IPS DF 19.7 (cell line): ENCODE measurements at regions not wholly inside any gene's neighbourhood (a gene's known extent, or its start where the extent isn't known, plus 50 kb on each side); places are given as distances from the start of the nearest gene placed in this dataset.
"Not testable (repeated sequence)": the region's sequence is repeated elsewhere in the genome, so short reads cannot be mapped to it uniquely, and the experiment has no call there.

ENCODE experiments used
- DNase-seq: peaks from one replicate; pipeline ENCODE4 v3.0.0-alpha.2; 2013; ENCODE audit warnings: low read depth, low spot score

DNA sequence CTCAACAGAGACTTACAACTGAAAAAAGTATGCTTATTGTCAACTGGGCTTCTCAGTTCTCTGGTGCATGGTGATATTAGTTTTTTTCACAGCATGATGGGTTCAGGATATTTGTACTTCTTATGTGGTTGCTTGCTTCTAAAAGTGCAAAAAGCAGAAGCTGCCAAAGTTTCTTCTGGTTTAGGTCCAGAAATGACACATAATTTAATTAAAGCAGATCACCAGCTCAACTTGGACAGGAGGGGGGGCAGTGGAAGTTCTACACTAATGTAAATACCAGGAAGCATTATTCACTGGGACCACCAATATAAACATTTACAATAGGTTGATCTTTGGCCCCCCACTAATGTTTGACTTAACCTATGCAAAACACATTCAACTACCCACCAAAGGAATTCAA lies 354.8 kb upstream of the BRINP3 start:
- no peak for DNase-seq

DNA sequence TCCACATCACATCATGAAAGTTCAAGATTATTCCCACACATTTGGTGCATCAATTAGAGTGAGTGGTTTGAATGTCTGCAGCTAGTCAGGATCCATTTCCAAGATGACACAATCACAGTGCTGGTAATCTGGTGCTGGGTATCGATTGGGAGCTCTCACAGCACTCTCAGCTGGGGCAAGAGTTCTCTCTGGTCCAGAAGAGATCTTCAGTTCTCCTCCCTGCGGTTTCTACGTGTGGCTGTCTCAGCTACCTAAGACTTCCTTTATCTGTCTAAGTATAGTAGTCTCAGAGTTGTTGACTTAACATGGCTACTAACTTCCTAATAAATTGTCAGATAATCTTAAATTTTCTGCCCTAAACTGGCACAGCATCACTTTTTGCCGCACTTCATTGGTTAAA lies 358.0 kb upstream of the BRINP3 start:
- DNase-seq, result no peak

DNA sequence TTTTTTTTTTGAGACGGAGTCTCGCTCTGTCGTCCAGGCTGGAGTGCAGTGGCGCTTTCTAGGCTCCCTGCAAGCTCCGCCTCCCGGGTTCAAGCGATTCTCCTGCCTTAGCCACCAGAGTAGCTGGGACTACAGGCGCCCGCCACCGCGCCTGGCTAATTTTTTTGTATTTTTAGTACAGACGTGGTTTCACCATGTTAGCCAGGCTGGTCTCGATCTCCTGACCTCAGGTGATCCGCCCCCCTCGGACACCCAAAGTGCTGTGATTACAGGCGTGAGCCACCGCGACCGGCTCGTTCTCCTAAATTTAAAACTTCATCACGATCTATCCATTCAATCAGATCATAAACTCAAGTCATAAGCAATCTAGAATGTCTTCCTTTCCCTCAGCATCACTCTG lies 359.5 kb upstream of the BRINP3 start:
- DNase-seq, result not testable (repeated sequence)

DNA sequence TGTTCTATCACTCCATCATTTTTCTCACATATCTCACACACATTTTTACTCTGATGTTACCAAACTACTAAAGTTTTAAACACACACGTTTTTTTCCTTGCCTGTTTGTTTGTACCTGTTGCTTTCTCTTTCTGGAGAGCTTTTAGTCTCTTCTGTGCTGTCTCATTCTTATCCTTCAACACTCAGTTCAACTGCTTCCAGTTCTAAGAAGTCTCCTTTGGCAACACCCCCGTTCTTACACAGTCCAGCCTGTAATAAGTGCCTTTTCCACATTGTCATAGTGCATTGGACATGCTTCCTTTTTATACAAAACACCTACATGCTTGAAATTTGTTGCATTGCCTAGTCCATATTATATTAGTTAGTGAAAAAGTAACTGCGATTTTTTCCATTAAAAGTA lies 360.2 kb upstream of the BRINP3 start:
- no peak for DNase-seq

DNA sequence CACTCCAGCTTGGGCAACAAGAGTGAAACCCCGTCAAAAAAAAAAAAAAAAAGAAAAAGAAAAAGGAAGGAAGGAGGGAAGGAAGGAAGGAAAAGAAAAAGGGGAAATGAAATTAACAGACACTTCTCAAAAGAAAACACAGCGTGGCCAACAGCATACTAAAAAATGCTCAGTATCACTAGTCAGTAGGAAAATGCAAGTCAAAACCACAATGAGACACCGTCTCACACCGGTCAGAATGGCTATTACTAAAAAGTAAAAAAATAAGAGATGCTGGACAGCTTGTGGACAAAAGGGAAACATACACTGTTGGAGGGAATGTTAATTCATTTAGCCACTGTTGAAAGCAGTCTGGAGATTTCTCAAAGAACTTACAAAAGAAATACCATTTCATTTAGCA lies 369.5 kb upstream of the BRINP3 start:
- DNase-seq, result no peak

DNA sequence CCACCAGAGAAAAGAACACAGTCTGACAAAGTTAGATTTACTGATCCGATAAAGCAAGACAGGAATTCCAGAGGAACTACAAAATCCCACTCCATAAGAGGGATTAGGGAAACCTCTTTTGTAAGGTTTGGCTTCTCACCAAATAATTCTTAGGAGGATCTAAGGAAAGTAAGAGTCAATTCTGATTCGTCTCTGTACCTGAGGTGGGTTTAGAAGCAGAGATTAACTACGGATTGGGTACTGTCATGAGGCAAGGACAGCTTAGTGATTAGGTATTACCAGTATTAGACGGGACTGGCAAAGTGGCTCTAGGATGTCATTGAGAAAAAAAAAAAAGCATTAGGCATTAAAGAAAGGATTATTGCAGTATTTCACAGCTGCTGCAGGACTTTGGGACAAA lies 371.7 kb upstream of the BRINP3 start:
- DNase-seq, result no peak

DNA sequence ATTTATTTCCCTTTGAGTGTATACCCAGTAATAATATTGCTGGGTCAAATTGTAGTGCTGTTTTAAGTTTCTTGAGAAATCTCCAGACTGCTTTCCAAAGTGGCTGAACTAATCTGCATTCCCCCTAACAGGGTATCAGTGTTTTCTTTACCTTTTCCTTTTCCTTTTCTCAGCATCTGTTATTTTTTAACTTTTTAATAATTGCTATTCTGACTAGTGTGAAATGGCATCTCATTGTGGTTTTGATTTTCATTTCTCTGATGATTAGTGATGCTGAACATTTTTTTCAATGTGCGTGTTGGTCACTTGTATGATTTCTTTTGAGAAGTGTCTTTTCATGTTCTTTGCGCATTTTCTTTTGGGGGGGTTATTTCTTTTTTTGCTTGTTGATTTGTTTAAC lies 374.9 kb upstream of the BRINP3 start:
- DNase-seq, result no peak

DNA sequence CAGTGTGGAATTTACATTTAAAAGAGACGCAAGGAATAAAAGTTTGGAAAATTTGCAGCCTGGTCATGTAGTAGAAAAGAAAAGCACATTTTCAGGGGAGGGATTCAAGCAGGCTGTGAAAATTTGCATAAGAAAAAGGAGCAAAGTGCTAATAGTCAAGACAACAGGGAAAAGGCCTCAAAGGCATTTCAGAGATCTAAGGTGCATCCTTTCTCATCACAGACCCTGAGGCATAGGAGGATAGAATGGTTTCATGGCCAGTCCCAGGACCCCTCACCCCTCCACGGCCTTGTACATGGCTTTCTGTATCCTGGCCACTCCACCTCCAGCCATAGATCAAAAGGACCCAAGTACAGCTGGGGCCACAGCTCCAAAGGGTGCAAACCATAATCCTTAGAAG lies 380.5 kb upstream of the BRINP3 start:
- DNase-seq, result peak; percentile 38

DNA sequence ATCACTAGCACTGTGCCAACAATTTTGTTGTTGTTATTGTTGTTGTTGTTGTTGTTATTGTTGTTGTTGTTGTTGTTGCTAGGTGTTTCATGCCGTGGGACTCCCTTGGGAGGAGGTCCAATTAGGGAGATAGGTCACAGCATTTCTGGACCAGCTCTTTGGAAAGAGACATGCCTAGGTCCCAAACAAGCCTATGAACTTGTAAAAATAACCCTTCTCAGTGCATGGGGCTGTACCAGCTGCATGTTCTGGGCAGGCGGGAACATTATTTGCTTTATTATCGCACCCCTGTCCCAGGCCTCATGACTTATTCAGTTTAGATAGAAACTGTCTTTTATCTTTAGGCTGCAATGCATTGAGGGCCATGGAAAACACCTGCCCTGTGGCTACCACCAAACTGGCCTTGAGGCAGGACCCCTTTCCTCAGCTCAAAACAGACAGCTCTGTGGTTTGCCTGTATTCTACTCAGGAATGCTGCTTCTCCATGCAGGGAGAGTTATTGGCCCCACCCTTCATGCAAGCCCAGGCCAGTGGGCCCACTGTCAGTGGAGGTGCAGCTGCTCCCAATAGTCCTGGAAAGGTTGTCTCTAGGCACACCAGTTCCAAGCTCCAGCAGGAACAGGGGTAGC lies 386.5 kb upstream of the BRINP3 start:
- no peak for DNase-seq

DNA sequence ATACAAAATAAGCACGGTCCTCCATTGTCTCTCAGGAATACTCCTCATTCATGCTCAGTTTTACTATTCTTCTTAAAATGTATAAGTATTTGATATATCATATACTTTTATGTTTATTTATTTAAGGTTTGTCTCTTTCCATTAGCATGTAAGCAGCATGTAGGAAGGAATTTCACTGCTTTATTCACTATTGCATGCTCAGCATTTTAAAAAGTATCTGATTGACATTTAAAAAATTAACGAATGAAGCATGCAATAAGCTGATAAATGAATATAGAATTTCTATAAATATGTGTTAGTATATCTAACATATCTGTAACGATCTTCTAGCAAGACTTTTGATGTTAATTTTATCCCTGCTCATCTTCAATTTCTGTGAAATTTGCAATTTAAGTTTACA lies 402.7 kb upstream of the BRINP3 start:
- DNase-seq, result no peak

DNA sequence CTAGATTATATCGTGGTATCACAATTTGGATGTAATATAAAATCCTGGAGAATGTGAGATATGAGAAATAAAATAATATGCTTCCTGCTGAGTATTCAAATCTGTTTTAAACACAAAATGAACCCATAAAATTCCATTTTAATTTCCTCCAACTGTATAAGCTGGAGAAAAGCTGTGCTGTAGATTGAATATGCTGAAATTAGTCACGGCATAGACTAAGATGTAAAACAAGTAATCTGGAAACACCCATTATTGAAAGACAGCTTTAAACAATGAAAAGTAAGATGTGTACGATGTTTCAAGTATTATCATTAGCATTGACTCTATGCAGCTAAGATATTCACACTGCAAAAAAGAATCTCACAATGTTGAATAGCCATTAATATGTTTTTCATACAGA lies 403.4 kb upstream of the BRINP3 start:
- no peak for DNase-seq

DNA sequence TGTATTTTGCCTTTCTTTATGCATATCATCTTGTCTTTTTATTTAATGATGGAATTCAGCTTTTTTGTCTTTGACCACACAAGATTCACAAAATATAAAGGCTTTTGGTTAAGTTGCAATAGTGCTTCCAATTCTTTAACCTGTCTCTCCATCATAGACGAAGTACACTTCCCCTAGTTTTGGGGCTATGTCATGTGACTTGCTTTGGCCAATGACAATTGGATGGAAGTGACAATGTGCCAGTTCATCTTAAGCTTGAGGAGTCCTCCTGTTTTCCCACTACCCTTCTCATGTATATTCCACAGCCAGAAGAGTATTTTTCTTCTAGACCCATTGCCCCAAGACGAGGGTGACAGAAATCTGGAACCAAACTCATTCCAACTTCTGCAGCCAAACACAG lies 419.6 kb upstream of the BRINP3 start:
- no peak for DNase-seq

DNA sequence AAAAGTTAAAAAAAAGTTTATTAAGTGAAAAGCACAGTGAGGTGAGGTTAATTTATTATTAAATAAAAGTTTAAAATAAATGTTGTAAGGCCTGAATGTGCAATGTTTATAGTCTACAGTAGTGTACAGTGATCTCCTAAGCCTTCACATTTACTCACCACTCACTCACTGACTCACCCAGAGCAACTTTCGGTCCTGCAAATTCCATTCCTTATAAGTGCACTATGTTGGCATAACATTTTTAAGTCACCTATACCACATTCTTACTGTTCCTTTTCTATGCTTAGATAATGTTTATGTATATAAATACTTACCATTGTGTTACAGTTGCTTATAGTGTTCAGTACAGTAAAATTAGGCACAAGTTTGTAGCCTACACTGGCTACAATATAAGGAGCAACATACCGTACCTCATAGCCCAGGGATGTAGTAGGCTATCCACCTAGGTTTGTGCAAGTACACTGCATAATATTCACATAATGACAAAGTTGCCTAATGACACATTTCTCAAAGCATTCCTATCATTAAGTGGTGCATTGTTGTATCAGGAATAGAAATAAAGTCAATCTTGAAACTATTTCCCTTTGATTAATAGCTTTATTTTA lies 426.5 kb upstream of the BRINP3 start:
- DNase-seq, result no peak

DNA sequence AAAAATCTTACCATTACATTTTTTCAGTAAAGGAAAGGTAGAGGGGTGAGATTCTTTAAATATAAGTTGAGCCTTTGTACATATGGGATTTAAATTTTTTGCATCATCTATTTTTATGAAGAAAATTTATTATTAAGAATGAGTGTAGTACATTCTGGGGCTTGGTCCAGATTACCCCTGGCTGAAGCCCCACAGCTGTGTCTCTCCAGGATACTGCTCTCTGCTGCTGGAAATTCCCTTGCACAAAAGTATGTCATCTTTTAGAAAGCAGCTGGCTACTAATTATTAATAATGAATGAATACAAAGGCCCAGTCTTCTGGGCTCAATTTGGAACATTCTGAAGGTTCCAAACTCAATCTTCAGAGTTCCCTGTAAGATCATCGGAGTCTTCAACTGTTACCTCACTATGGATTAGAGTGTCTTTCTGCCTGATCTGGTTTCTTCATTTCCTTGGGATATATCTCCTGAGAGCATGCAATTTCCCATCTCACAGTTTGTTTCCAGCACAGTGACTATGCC lies 428.6 kb upstream of the BRINP3 start:
- no peak for DNase-seq

DNA sequence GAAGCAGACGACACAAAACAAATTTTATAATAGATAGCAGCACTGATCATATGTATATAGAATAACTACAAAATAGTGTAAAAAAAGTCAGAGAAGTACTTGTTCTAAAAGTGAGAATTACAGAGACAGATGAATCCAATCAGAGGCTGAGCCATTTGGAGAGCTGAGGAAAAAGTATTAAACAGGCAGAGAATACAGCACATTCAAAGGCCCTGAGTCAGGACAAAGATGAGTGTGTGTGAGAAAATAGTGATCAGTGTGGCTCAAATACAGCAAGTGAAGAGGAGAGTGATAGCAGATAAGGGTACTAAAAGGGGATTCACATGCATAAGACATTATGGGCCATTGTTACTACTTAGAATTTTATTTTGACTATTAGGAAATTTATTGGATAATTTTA lies 430.6 kb upstream of the BRINP3 start:
- no peak for DNase-seq

DNA sequence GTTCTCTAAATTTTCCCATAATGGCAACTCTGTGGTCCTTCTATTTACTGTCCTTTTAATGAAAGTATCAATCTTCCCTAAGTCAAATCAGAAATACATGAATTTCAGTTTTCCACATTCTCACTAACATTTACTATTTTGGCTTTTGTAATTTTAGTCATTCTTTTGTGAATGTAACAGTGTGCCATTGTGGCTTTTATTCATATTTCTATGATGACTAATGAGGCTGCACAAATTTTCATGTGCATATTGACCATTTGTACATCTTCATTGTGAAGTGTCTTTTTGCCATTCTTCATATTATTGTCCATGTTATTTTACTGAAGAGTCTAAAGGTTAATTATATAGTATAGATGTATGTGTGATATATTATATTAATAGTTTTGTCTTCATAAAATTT lies 431.0 kb upstream of the BRINP3 start:
- no peak for DNase-seq

DNA sequence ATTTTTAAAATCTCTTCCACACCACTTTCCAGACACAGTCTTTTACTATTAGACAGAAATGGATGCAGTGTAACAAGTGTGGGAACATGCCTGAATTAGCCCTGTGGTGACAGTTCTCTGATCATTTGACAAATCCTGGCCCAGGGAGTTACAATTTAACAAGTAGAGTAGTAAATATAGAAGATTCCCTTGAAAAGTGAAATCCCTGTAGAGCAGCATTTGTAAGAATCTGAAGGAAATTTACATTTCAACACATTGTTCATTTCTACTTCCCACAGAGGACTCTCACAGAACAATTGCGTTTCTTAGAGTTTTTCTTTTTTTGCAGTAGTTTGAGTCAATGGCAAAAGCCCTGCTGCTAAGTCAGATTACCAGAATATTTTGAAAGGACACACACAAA lies 458.3 kb upstream of the BRINP3 start:
- DNase-seq, result no peak

DNA sequence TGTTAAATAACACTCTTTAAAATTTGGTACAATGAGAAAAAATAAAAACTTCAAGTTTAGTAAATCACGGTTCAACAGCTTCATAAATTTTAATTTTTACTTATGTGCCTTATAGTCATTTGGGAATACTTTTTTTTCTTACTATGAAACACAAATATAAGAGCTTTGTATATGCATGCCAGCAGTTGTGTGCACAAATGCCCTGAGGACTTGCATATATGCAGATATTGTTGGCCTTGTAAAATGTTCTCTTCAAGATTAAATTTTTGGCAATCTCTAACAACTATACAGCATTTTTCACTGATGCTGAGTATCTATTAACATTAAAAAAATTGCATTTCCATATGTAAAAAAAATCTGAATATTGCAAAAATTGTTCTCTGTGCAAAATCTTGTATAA lies 458.7 kb upstream of the BRINP3 start:
- DNase-seq, result no peak

DNA sequence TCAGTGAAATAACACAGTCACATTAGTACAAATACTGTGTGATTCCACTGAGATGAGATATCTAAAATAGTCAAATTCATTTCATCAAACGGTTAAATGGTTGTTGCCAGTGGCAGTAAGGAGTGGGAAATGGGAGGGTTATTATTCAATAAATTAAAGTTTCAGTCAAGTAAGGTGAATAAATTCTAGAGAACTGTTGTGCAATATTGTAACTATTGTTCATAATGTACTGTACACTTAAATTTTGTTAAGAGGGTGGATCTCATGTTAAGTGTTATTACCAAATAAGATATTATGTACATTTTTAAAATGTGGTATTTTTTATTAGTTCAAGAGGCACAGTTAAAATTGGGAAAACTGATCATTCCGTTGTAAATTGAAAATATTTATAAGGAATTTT lies 463.3 kb upstream of the BRINP3 start:
- no peak for DNase-seq

DNA sequence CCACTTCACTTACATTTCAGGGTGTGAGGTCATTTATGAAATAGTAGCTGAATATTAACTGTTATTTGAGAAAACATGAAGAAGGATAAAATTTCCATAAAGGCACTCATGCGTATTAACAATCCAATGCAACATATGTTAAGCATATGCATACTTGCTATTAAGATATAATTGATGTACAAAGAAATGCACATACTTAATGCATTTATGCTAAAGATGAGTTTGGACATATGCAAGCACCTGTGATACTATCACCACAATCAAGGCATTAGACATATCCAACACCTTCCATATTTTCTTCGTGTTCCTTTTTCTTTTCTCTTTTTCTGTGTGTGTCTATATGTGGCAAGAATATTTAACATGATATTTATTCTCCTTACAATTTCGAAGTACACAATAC lies 464.8 kb upstream of the BRINP3 start:
- no peak for DNase-seq

DNA sequence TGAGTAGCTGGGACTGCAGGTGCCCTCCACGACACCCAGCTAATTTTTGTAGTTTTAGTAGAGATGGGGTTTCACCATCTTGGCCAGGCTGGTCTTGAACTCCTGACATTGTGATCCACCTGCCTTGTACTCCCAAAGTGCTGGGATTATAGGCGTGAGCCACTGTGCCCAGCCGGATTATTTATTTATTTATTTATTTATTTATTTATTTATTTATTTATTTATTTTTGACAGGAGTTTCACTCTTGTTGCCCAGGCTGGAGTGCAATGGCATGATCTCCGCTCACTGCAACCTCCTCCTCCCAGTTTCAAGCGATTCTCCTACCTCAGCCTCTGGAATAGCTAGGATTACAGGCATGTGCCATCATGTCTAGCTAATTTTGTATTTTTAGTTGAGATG lies 466.1 kb upstream of the BRINP3 start:
- DNase-seq, result not testable (repeated sequence)

DNA sequence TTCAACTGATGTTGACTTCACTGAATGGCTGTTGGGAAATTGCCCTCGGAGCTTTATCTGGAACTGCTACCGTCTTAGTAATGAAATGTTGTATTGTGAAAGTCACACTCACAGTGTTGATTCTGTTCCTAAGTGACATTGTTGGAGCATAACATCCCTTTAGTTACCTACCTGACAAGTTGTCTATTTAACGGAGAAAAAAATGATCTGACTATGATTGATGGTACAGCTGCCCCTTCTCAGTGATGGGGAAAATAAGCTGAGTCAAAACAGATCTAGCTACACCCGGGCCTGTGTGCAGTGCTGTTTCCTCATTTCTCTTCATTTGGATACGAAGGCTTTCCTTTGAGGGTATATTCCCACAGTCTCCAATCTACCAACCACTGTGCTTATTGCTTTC lies 472.3 kb upstream of the BRINP3 start:
- no peak for DNase-seq

DNA sequence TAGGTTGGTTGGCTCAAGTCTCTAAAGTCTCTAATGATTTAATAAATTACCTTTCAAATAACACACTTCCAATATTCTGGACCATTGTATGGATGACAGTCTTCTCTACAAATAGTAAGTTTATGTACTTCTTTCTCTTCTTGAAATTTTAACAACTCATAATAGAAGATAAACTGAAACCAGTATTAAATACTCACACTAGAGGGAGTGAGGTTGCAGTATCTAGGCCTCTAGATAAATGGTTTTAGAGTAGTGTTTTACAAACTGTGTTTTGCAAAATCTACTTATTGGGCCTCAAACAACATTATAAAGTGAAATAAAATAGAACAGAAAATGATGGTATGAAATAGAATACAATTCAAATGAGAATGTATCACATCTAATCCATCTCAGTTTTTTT lies 479.9 kb upstream of the BRINP3 start:
- DNase-seq, result no peak

DNA sequence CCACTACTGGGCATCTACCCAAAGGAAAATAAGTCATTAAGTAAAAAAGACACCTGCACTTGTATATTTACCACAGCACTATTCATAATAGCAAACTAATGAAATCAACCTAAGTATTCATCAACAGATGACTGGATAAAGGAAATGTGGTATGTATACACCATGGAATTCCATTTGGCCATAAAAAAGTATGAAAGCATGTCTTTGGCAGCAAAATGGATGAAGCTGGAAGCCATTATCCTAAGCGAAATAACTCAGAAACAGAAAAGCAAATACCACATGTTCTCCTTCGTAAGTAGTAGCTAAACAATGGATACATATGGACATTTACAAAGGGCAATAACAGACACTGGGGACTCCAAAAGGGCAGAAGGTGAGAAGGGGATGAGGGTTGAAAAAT lies 485.7 kb upstream of the BRINP3 start:
- no peak for DNase-seq
